ACC112 (cell line): ENCODE measurements at regions not wholly inside any gene's neighbourhood (a gene's known extent, or its start where the extent isn't known, plus 50 kb on each side); places are given as distances from the start of the nearest gene placed in this dataset.

ENCODE experiments used
- H2AFZ ChIP-seq: fragments of 200-600 bp; sonication (generic); one replicate; pipeline ENCODE4 v1.6.0; 2017; ENCODE audit warnings: antibody characterized with exemption, low read length; ENCODE audit not compliant: unreplicated experiment
- H3K27ac ChIP-seq: fragments of 200-600 bp; sonication (generic); 2 replicates; pipeline ENCODE4 v1.5.1; 2014; ENCODE audit warnings: low read depth, mild to moderate bottlenecking, antibody characterized with exemption, low read length, moderate library complexity
- H3K27me3 ChIP-seq: fragments of 200-600 bp; sonication (generic); 2 replicates; pipeline ENCODE4 v1.6.1; 2014; ENCODE audit warnings: mild to moderate bottlenecking, antibody characterized with exemption, low read length, moderate library complexity, mixed read lengths; ENCODE audit not compliant: insufficient read depth
- H3K36me3 ChIP-seq: fragments of 200-600 bp; sonication (generic); 2 replicates; pipeline ENCODE4 v1.6.1; 2016; ENCODE audit warnings: mild to moderate bottlenecking, antibody characterized with exemption, low read length, moderate library complexity, mixed read lengths; ENCODE audit not compliant: insufficient read depth
- H3K4me1 ChIP-seq: fragments of 200-600 bp; sonication (generic); one replicate; pipeline ENCODE4 v1.6.1; 2016; ENCODE audit warnings: low read length, mixed read lengths; ENCODE audit not compliant: insufficient read depth, unreplicated experiment, control insufficient read depth
- H3K4me3 ChIP-seq: fragments of 200-600 bp; sonication (generic); 2 replicates; pipeline ENCODE4 v1.5.1; 2014; ENCODE audit warnings: mild to moderate bottlenecking, low read depth, low read length
- H3K79me2 ChIP-seq: fragments of 200-600 bp; sonication (generic); one replicate; pipeline ENCODE4 v1.6.0; 2016; ENCODE audit warnings: low read length; ENCODE audit not compliant: control insufficient read depth, unreplicated experiment, insufficient read depth

DNA sequence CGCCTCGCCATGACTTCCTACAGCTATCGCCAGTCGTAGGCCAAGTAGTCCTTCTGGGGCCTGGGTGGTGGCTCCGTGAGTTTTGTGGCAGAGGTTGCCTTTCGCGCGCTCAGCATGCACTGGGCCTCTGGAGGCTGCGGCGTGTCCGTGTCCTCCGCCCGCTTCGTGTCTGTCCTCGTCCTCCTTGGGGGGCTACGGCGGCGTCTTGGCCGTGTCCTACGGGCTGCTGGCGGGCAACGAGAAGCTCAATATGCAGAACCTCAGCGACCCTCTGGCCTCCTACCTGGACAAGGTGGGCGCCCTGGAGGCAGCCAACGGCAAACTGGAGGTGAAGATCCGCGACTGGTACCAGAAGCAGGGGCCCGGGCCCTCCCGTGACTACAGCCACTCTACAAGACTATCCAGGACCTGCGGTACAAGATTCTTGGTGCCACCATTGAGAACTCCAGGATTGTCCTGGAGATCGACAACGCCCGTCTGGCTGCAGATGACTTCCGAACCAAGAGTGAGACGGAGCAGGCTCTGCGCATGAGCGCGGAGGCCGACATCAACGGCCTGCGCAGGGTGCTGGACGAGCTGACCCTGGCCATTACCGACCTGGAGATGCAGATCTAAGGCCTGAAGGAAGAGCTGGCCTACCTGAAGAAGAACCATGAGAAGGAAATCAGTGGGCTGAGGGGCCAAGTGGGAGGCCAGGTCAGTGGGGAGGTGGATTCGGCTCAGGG is 296.3 kb downstream of the OGFRL1 start:
- no peak overlapping the region for H3K27ac ChIP-seq
- no peak overlapping the region for H3K4me3 ChIP-seq
- H3K4me1 ChIP-seq = no peaks in the 10 kb centered on the region
- H2AFZ ChIP-seq = no peak overlapping the region
- H3K27me3 ChIP-seq = no peaks in the 10 kb centered on the region
- H3K79me2 ChIP-seq = no peaks in the 10 kb centered on the region
- no peaks in the 10 kb centered on the region for H3K36me3 ChIP-seq

DNA sequence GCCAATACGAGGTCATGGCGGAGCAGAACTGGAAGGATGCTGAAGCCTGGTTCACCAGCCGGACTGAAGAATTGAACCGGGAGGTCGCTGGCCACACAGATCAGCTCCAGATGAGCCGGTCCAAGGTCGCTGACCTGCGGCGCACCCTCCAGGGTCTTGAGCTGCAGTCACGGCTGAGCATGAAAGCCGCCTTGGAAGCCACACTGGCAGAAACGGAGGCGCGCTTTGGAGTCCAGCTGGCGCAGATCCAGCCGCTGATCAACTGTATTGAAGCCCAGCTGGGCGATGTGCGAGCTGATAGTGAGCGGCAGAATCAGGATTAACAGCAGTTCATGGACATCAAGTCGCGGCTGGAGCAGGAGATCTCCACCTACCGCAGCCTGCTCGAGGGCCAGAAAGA is 296.9 kb downstream of the OGFRL1 start:
- no peak overlapping the region for H3K27ac ChIP-seq
- H3K27me3 ChIP-seq = no peaks in the 10 kb centered on the region
- H3K36me3 ChIP-seq = no peaks in the 10 kb centered on the region
- H3K4me3 ChIP-seq = no peak overlapping the region
- no peaks in the 10 kb centered on the region for H3K79me2 ChIP-seq
- H2AFZ ChIP-seq = no peak overlapping the region
- H3K4me1 ChIP-seq = no peaks in the 10 kb centered on the region

DNA sequence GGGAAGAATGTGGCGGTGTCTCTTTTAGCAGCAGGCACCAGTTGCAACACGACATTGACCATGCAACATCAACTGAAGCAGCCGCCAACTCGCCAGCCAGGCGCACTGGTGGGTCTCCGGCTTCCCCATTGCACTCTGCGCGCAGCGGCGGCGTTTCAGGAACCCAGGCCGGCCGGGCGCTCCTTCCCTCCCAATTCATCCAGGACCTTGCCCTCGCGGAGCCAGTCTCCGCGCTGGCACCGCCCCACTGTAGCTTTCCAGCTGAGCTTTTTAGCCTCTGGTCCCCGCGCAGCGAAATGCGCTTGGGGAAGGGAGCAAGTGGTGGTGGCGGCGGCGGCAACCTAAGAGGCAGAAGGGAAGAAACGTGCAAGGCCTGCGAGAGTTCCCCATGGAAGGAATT is 297.9 kb upstream of the RIMS1 start:
- no peak overlapping the region for H3K4me3 ChIP-seq
- no peaks in the 10 kb centered on the region for H3K27me3 ChIP-seq
- no peaks in the 10 kb centered on the region for H3K4me1 ChIP-seq
- H3K27ac ChIP-seq = no peak overlapping the region
- H3K36me3 ChIP-seq = no peaks in the 10 kb centered on the region
- no peak overlapping the region for H2AFZ ChIP-seq
- no peaks in the 10 kb centered on the region for H3K79me2 ChIP-seq

DNA sequence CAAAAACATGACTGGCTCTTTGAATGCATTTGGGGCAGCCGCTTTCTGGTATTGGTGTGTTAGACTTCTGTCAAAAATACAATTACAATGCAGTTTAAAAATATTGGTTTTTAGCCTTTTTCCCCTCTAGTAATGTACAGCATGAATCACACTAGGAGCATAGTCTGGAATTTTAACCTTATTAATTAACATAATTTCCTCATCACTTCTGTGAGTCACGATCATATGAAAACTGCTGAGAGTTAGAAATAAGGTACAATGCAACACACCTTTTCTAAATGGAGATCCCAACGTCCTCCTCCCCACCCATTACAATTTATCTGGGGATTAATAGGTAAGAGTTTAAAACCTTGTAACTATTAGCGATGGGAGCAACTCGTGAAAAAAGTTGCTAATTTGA is 297.1 kb upstream of the RIMS1 start:
- Histone ChIP-seq H3K4me3 (no peak overlapping the region), H2AFZ (no peak overlapping the region), H3K36me3 (no peaks in the 10 kb centered on the region), H3K27ac (no peak overlapping the region), H3K27me3 (no peaks in the 10 kb centered on the region), H3K4me1 (no peaks in the 10 kb centered on the region), H3K79me2 (no peaks in the 10 kb centered on the region)

DNA sequence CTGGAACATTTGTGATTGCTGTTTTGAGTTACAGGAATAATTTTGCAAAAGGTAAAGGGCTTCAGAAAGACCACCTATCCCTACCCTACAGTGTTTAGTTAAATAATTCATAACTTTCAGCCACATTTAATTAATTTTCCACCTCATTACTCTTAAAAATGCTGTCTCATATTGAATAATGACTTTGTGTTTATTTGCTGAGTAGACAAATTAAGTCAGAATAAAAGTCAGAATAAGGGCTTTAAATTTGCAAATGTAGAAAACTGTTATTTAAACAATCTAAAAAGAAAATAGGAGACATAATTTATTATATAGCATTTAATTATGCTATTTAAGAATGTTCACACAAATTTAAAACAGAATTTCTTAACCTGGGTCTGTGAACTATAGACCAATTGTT is 293.7 kb upstream of the RIMS1 start:
- H3K4me3 ChIP-seq = no peak overlapping the region
- no peaks in the 10 kb centered on the region for H3K79me2 ChIP-seq
- H3K36me3 ChIP-seq = no peaks in the 10 kb centered on the region
- H2AFZ ChIP-seq = no peak overlapping the region
- no peaks in the 10 kb centered on the region for H3K4me1 ChIP-seq
- no peaks in the 10 kb centered on the region for H3K27me3 ChIP-seq
- H3K27ac ChIP-seq = no peak overlapping the region

DNA sequence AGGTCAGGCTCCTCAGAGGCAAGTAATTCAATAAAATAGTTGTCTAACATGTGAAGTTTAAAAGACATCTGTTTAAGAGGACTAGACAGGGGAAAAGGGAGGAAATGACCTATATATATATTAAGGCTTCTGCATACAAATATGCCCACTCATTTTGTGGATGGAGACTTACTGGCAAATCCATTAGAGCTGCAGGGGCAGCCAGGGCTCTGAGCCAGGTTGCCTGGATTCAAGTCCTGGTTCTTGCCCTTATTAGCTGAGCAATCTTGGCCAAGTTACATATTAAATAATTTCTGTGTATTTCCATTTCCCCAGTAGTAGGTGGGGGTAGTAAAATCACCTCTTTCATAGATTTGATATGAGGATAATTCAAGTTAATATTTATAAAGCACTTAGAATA is 287.0 kb upstream of the RIMS1 start:
- no peak overlapping the region for H2AFZ ChIP-seq
- peaks cover 13% of the 10 kb centered on the region for H3K4me1 ChIP-seq
- H3K4me3 ChIP-seq = no peak overlapping the region
- H3K27me3 ChIP-seq = no peaks in the 10 kb centered on the region
- no peaks in the 10 kb centered on the region for H3K79me2 ChIP-seq
- H3K27ac ChIP-seq = no peak overlapping the region
- H3K36me3 ChIP-seq = no peaks in the 10 kb centered on the region

DNA sequence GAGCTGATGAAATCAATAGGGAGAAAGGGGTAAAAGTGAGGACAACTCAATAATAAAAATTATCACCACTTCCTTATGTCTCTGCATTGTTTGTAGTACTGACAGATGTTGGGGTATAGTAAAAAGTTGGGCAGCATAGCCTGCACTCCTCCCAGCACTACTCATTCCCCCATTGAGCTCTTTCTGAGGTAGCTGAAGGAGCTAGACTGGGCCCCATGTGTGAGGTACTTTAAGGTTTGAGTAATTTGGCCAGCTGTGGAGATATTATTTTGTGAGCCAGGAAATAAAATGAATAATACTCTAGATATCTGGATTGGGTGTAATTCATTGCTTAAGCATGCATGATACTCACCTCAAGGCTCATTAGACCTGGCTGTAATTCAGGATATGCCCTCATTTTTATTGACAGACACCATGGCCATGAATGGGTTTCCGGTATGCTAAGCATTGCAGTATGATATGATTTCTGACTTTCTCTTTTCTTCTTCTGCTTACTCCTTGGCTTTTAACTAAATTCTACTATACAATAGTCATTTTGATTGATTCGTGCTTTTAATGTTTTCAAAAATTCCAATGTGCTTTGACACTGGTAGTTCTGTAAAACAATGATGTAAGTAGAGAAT is 283.9 kb upstream of the RIMS1 start:
- H3K4me3 ChIP-seq = no peak overlapping the region
- H3K79me2 ChIP-seq = no peaks in the 10 kb centered on the region
- H3K4me1 ChIP-seq = peaks cover 13% of the 10 kb centered on the region
- no peaks in the 10 kb centered on the region for H3K27me3 ChIP-seq
- H3K36me3 ChIP-seq = no peaks in the 10 kb centered on the region
- H2AFZ ChIP-seq = no peak overlapping the region
- H3K27ac ChIP-seq = no peak overlapping the region

DNA sequence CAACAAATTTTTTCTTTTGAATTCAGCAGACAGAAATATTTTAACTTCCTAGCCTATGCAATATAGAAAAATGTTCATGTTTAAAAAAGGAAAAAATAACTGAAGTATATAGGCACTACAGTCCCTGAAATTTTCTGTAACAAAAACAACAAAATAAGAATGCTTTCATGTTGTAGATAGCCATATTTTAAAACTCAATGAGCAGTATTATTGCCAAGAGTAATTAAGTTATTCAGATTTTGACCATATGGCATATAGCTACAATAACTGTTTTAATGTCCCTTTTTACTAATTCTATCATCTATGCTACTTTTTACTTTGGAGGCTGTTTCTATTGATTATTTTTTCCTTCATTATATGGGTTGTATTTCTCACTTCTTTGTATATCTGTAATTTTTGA is 283.3 kb upstream of the RIMS1 start:
- Histone ChIP-seq H3K27me3 (no peaks in the 10 kb centered on the region), H2AFZ (no peak overlapping the region), H3K4me3 (no peak overlapping the region), H3K27ac (no peak overlapping the region), H3K79me2 (no peaks in the 10 kb centered on the region), H3K36me3 (no peaks in the 10 kb centered on the region), H3K4me1 (peaks cover 13% of the 10 kb centered on the region)

DNA sequence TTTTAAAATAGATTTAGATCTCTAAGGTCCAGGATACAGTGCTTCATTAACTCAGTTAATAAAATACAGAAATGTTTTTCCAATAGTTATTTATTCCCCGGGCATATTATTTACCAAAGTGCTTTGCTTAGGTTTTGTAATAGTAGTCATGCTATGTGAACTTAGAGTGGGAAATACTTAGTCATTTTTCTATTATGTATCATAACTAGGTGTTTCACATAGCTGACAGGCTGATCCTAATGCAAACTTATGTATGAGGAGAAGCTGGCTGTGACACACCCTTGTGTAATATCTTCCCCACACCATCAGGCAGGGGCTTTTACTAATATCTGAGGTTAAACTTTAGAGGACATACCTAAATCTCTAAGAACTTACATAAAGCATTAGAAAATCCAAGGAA is 277.7 kb upstream of the RIMS1 start:
- H3K4me3 ChIP-seq = no peak overlapping the region
- H3K4me1 ChIP-seq = no peaks in the 10 kb centered on the region
- no peak overlapping the region for H2AFZ ChIP-seq
- no peak overlapping the region for H3K27ac ChIP-seq
- no peaks in the 10 kb centered on the region for H3K36me3 ChIP-seq
- peaks cover 21% of the 10 kb centered on the region for H3K27me3 ChIP-seq
- H3K79me2 ChIP-seq = no peaks in the 10 kb centered on the region

DNA sequence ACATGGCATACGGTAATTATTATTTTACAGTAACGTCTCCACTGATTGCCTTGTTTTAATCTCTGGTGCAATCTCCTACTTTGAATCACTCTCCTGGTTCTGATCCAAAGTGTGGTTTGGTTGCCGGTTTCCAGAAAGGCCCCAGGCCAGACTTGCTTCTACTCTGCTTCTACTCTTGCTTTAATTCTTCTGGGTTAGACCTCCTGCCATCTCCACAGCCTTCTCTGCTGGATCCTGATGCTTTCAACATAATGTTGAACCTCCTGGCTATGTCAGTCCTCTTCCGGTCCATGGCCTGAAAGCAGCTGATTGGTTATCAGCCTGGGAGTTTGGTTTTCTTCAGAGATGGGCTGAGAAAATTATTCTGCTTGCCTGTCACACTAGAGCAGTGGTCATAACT is 266.5 kb upstream of the RIMS1 start:
- H2AFZ ChIP-seq = no peak overlapping the region
- no peaks in the 10 kb centered on the region for H3K36me3 ChIP-seq
- no peaks in the 10 kb centered on the region for H3K79me2 ChIP-seq
- no peak overlapping the region for H3K27ac ChIP-seq
- H3K4me1 ChIP-seq = no peaks in the 10 kb centered on the region
- no peak overlapping the region for H3K4me3 ChIP-seq
- peaks cover 15% of the 10 kb centered on the region for H3K27me3 ChIP-seq

DNA sequence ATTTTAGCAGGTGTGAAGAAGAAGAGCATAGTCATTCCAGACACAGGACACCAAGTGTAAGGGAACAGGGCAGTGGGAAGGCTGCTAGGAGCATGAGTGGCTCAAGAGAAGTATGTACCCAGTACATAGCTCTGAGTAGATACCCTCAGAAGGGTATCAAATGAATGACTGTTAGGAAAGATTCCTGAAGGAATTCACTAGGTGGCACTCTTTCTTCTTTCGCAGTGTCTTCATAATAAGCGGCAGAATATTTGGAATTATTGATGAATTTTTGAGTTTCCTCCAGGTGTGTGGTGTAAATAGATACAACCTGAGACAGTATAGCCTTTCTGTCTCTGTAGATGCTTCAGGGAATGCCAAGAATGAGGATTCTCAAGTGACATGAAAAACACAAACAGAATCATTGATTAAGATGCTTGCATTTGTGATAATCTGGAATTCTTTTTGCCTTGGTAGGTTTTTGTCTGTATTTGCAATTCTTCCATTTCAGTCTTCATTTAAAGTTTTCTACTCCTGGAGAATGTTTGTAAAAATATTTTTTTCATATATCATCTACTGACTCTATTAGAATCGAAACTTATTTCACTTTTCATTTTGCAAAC is 264.3 kb upstream of the RIMS1 start:
- no peak overlapping the region for H2AFZ ChIP-seq
- H3K36me3 ChIP-seq = no peaks in the 10 kb centered on the region
- no peaks in the 10 kb centered on the region for H3K4me1 ChIP-seq
- H3K27ac ChIP-seq = no peak overlapping the region
- no peak overlapping the region for H3K4me3 ChIP-seq
- no peaks in the 10 kb centered on the region for H3K79me2 ChIP-seq
- no peaks in the 10 kb centered on the region for H3K27me3 ChIP-seq
